ENCODE measurements at regions not wholly inside any gene's neighbourhood (a gene's known extent, or its start where the extent isn't known, plus 50 kb on each side); places are given as distances from the start of the nearest gene placed in this dataset.
"Not testable (repeated sequence)": the region's sequence is repeated elsewhere in the genome, so short reads cannot be mapped to it uniquely, and the experiment has no call there.

GRCh38 chr3:25957026-25957425 is 167.1 kb downstream of the OXSM start:
- DNase-seq: no peak

GRCh38 chr3:25960776-25961175 is 170.9 kb downstream of the OXSM start:
- DNase-seq: no peak

GRCh38 chr3:25962255-25962654 is 172.4 kb downstream of the OXSM start:
- DNase-seq: no peak

- no peak for DNase-seq
Measured at GRCh38 chr3:25964141-25964540, 174.3 kb downstream of the OXSM start.

- no peak for DNase-seq
Measured at GRCh38 chr3:25967385-25967784, 177.5 kb downstream of the OXSM start.

- no peak for DNase-seq
Measured at GRCh38 chr3:25971736-25972135, 181.8 kb downstream of the OXSM start.

- DNase-seq: no peak
Measured at GRCh38 chr3:25973122-25973521, 183.2 kb downstream of the OXSM start.

- no peak for DNase-seq
Measured at GRCh38 chr3:25982756-25983155, 192.9 kb downstream of the OXSM start.

GRCh38 chr3:25985621-25986020 is 195.7 kb downstream of the OXSM start:
- no peak for DNase-seq

GRCh38 chr3:25992606-25993005 is 202.7 kb downstream of the OXSM start:
- DNase-seq: no peak

GRCh38 chr3:26004172-26004571 is 214.3 kb downstream of the OXSM start:
- no peak for DNase-seq

- DNase-seq: no peak
Measured at GRCh38 chr3:26011276-26011675, 221.4 kb downstream of the OXSM start.

GRCh38 chr3:26012241-26012745 is 222.4 kb downstream of the OXSM start:
- DNase-seq: no peak

GRCh38 chr3:26015752-26016151 is 225.9 kb downstream of the OXSM start:
- DNase-seq: no peak

GRCh38 chr3:26018889-26019288 is 229.0 kb downstream of the OXSM start:
- DNase-seq: no peak

- DNase-seq: not testable (repeated sequence)
Measured at GRCh38 chr3:26024206-26024605, 234.3 kb downstream of the OXSM start.

- no peak for DNase-seq
Measured at GRCh38 chr3:26029321-26029720, 239.4 kb downstream of the OXSM start.

- DNase-seq: not testable (repeated sequence)
Measured at GRCh38 chr3:26042126-26042525, 252.2 kb downstream of the OXSM start.

- DNase-seq: no peak
Measured at GRCh38 chr3:26049951-26050350, 260.1 kb downstream of the OXSM start.

GRCh38 chr3:26050776-26051175 is 260.9 kb downstream of the OXSM start:
- DNase-seq: no peak

- DNase-seq: peak; percentile 53
Measured at GRCh38 chr3:26058901-26059321, 269.0 kb downstream of the OXSM start.

- no peak for DNase-seq
Measured at GRCh38 chr3:26061947-26062346, 272.1 kb downstream of the OXSM start.

- no peak for DNase-seq
Measured at GRCh38 chr3:26064297-26064696, 274.4 kb downstream of the OXSM start.

GRCh38 chr3:26068890-26069289 is 279.0 kb downstream of the OXSM start:
- DNase-seq: no peak

GRCh38 chr3:26070854-26071253 is 281.0 kb downstream of the OXSM start:
- DNase-seq: no peak

- no peak for DNase-seq
Measured at GRCh38 chr3:26074080-26074479, 284.2 kb downstream of the OXSM start.
